CD4-positive, alpha-beta T cell treated with Interleukin-1 beta for 1 hour (primary cell): ENCODE measurements at regions not wholly inside any gene's neighbourhood (a gene's known extent, or its start where the extent isn't known, plus 50 kb on each side); places are given as distances from the start of the nearest gene placed in this dataset.

ENCODE experiments used
- DNase-seq, 2 donors: peaks; one replicate each; pipeline ENCODE4 v3.0.0-alpha.2; 2020 to 2022

DNA sequence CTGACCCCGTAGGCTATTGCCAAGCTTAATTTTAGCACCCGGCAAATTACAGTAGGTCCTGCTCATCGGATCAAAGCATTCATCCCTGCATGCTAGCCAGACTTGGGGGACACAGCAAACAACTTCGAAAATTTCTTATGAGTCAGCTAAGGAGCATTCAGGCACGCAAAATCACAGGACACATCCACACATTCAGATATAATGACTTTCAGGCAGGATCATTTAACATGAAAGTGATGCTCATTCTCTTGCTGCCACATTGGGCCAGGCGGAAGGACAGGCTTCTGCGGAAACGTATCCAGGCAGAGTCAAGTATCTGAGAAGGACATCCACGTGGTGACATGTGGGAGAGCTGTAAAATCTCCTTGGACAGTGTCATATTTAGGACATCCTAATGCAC is 474.0 kb upstream of the NRP1 start:
- no peak for DNase-seq

GRCh38 chr10:33807531-33808359 is 473.3 kb upstream of the NRP1 start:
- no peak for DNase-seq

GRCh38 chr10:33805831-33806230 is 471.4 kb upstream of the NRP1 start:
- DNase-seq: no peak

- DNase-seq: no peak
These were observed 470.1 kb upstream of the NRP1 start for GRCh38 chr10:33804584-33804983.

GRCh38 chr10:33803248-33803647 is 468.8 kb upstream of the NRP1 start:
- no peak for DNase-seq

GRCh38 chr10:33802566-33802965 is 468.1 kb upstream of the NRP1 start:
- no peak for DNase-seq

DNA sequence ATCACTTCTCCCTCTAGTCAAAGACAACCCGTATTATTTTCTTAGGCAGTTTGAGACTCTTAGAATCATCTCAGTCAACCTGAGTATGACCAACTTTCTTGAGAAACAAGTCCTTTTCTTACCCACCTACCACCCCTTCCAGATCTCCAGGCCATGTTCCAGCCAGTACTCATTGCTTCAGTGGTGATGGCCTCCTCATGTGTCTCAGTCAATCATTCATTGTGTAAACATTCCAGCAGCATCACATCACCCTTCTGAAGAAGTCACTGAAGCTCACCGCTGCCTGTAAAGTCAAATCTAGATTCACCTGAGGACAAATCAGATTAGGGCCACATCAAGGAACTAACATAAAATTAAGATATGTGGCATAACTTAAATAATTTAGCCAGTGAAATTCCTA is 467.2 kb upstream of the NRP1 start:
- no peak for DNase-seq

DNA sequence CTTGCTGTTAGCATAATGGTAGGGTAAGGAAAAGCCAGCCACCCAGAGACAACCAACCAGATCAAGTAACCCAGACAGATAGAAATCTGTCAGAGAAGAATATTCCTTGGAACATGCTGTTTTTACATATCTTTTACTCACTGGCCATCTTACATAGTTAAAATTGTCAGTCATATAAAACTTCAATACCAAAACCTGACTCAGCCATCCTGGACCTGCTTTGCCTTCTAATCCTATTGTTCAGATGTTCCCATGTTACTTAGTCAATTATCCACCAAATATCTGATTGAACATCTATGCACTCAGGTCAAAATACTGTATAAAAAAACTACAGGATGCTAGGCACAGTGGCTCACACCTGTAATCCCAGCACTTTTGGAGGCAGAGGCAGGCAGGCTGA is 466.5 kb upstream of the NRP1 start:
- no peak for DNase-seq

DNA sequence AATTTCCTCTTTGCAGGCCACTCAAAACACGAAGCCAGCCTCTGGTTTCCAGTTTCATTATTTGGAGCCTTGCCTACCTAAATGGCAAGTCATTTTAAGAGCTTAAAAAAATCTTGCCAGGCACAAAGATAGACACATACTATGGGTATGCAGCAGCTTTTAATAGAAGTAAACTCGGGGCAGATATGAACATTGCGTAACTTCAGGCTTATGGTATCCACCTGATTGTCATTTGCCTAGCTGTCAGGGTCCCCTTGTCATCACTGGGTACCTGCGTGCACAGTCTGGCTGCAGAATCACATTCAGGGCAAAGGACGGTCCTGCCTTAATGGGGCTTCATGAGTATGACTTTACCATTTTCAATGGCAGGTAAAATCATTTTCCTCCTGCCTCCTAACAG is 466.1 kb upstream of the NRP1 start:
- DNase-seq: no peak

DNA sequence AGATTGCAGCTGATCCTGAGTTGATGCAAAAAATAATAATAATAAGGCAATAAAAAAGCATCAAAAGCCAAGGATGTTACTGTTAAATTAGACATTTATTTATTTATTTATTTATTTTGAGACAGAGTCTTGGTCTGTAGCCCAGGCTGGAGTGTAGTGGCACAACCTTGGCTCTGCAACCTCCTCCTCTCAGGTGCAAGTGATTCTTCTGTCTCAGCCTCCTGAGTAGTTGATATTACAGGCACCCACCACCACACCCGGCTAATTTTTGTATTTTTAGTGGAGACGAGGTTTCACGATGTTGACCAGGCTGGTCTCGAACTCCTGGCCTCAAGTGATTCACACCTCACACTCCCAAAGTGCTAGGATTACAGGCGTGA is 465.5 kb upstream of the NRP1 start:
- DNase-seq: no peak

DNA sequence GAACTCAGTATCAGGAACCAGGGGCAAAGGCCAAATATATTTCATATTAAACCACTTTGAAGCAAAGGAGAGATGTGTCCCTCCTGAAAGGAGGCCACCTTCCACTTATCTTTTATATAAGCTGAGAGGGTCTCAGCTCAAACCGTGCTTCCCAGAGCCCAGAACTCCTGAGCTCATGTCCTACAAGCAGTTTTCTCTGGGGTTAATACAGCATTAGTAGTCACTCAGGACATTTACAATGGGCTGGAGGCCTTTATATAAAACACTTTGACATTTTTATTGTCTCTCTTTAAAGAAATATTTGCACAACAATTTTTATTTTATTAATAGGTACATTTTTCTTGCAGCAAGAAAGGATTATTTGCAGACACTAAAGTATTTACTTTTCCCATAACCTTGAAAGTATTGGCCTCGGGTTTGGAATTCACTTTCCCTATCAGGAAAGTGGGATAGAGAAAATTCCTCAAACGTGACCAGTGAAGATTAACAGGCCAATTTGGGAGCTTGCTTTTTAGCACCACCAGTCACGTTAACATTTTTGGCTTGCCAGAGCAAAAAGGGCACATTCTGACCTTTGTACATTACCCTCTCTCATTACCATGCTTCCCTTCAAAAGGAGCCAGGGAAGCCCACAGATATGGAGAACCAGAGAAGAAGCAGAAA is 464.9 kb upstream of the NRP1 start:
- no peak for DNase-seq

GRCh38 chr10:33798754-33799153 is 464.3 kb upstream of the NRP1 start:
- DNase-seq: no peak

DNA sequence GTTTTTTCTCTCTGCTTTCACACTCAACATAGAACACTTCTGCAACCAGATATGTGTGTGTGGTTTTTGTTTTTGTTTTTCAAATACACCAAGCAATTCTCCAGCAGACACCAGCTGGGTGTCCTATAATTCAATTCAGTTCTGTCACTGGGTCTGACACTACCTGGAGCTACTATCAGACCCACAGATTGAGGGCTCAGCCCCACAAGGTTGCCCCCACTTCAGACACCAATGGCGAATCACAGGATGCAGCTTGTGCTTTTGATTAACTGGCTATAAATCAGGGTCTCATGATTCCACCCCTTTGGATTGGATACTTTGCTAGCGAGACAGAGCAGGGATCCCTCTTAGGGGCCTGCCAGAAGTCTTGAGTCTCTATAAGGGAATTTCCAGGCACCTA is 462.2 kb upstream of the NRP1 start:
- DNase-seq: no peak

DNA sequence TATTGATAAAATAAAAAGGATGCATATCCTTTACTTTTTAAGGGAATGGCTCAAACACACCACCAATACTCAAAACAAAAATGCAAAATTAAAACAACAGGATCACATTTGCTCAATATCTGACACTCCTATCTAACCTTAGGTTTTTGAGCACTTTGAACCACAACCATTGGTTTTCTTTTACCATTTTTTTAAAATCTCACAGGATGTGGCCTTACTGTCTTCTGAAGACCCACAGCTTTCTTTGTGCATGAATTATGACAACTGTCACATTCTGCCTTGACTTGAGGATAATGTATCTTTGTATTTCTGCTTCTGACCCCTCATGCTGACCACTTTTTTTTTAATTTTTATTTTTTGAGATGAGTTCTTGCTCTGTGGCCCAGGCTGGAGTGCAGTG is 461.1 kb upstream of the NRP1 start:
- DNase-seq: no peak

DNA sequence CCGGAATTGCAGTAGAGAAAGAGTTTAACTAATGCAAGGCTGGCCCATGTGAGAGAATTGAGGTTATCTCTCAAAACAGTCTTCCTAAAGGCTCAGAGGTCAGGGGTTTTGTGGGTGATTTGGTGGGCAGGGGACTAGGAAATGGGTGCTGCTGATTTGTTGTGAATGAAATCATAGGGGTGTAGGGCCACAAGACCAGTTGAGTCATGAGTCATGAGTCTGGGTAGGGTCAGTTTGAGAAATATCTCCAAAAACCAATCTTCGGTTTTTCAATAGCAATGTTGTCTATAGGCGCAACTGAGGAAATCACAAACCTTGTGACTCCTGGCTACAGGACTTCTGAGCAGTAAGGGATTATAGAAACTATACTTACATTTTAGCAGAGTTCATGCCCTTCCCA is 460.0 kb upstream of the NRP1 start:
- no peak for DNase-seq

GRCh38 chr10:33793793-33794192 is 459.3 kb upstream of the NRP1 start:
- no peak for DNase-seq

DNA sequence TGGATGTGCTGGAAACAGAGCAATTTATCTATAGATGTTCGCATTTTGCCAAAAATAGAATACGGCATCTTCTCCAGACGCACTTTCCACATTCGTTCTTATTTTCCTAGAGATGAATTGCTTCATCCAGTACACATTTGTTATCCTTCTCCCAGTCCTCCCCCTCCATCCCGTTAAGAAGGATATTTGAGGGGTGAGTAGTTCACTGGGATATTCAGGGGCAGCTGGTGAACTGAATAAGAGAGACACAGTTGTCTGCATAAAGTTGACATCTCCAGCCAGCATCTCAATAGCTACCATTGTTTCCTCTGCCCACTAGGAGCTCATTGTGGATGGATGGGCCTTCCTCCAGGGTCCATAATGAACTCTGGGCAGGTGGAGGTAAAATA is 456.8 kb upstream of the NRP1 start:
- no peak for DNase-seq

GRCh38 chr10:33790521-33791271 is 456.2 kb upstream of the NRP1 start:
- DNase-seq: no peak

GRCh38 chr10:33783557-33783956 is 449.1 kb upstream of the NRP1 start:
- no peak for DNase-seq

DNA sequence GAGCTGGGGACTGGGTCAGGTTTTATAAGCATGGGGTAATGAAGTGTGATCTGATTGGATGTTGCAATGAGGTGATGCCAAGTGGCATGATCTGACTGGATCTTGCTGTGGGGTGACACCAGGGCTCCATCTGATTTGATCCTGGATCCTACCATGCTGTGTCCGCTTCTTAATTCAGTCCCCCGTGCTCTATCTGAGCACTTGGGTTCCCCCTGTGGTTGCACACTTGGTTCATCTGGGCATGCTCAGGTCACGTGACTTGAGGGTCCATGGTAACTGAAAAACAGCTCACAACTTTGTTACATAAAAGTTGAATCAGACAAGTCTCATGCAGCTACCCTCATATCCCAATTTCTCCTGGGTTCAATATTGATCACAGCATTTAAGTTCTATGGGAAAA is 448.6 kb upstream of the NRP1 start:
- DNase-seq: no peak

DNA sequence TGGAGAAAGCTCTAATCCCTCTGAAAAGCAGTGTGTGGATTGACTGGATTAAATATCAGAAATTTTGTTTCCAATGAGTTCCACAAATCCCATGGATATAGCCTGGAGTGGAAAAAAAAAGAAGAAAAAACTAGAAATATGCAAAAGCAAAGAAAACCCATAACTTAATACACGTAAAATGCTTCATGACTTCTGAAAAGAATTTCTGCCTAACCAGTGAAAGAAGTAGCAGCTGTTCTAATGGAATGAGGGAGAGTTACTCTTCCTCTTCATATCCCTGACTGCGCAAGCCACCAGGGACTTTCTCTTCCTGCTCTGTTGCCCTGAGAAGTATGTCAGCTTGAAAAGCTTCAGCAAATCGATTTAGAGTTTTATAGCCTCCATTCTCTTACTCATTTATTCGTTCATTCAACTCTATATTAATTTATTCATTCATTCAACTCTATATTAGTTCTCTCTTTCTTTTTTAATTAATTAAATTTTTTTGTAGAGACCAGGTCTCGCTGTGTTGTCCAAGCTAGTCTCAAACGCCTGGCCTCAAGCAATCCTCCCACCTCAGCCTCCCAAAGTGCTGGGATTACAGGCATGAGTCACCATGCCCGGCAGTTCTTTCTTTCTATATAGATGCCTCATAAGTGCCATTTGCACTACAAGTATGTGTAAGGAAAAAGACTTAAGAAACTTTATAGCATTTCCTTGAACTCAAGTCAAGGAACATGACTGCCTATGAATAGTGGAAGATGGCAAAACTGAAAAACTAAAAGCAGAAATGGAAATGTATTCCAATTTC is 447.3 kb upstream of the NRP1 start:
- no peak for DNase-seq

- DNase-seq: no peak
These were observed 446.5 kb upstream of the NRP1 start for GRCh38 chr10:33780961-33781360.

GRCh38 chr10:33777223-33777622 is 442.8 kb upstream of the NRP1 start:
- no peak for DNase-seq
